A549 (cell line): ENCODE measurements at regions not wholly inside any gene's neighbourhood (a gene's known extent, or its start where the extent isn't known, plus 50 kb on each side); places are given as distances from the start of the nearest gene placed in this dataset.
A peak's percentile ranks its signal among the peaks of the same experiment; 100 is the strongest.

Source experiments
- ATAC-seq, 2 experiments: fragments of 200-7000 bp in 1 of 2; fragments of >200 bp in 1 of 2; cut with Nextera tagmentation in 1 of 2; cut with Tn5 transposase in 1 of 2; 3 replicates each; pipeline versions ENCODE4 v1.8.0 to v1.9.1; 2018 to 2020; ENCODE audit warnings: mild to moderate bottlenecking in 1 of 2, moderate library complexity in 1 of 2
- CTCF ChIA-PET: fragments of 300-600 bp; sonication (Branson Sonifier 250); formaldehyde crosslinking; extraction: SDS; loops from one replicate; lab custom pipeline; 2021; ENCODE audit warnings: antibody characterized with exemption, inconsistent platforms; lab: Yijun Ruan, JAX
- POLR2A ChIA-PET: fragments of 350-600 bp; formaldehyde crosslinking; extraction: SDS; loops from one replicate; lab custom pipeline; 2021; ENCODE audit warnings: antibody characterized with exemption, inconsistent platforms; lab: Yijun Ruan, JAX
- DNase-seq, 2 experiments: peaks; one replicate each; pipeline versions ENCODE4 v3.0.0 to v3.0.0-alpha.2; 2011 to 2016; ENCODE audit warnings: low read depth in 1 of 2, low spot score in 1 of 2
- FAIRE-seq: peaks from 2 replicates; lab custom pipeline; 2011; peaks lifted over from hg19 to GRCh38; lab: Jason Lieb, UNC
- H3K27ac ChIP-seq, 2 experiments: fragments of >200 bp; sonication (Bioruptor Twin); formaldehyde crosslinking; 3 replicates each; pipeline ENCODE4 v1.5.1; 2016 to 2017
- H3K4me1 ChIP-seq: fragments of >200 bp; sonication (Bioruptor Twin); formaldehyde crosslinking; 3 replicates; pipeline ENCODE4 v1.6.1; 2016
- H3K4me2 ChIP-seq: fragments of >200 bp; sonication (Bioruptor Twin); formaldehyde crosslinking; 3 replicates; pipeline ENCODE4 v1.6.1; 2016
- H3K4me3 ChIP-seq: fragments of >200 bp; sonication (Bioruptor Twin); formaldehyde crosslinking; 3 replicates; pipeline ENCODE4 v1.5.1; 2016
- H3K9me3 ChIP-seq: fragments of >200 bp; sonication (Bioruptor Twin); formaldehyde crosslinking; 3 replicates; pipeline ENCODE4 v1.6.1; 2016
- BCL3 ChIP-seq: fragments of >200 bp; sonication (Bioruptor Twin); formaldehyde crosslinking; IDR thresholded peaks from 3 replicates; pipeline ENCODE4 v1.6.1; 2016
- BHLHE40 ChIP-seq: IDR thresholded peaks from 2 replicates; pipeline ENCODE4 v1.6.1; 2012; ENCODE audit warnings: low read depth, low read length, inconsistent platforms
- CEBPB ChIP-seq, 2 experiments: fragments of >200 bp in 1 of 2; sonication (Bioruptor Twin) in 1 of 2; formaldehyde crosslinking in 1 of 2; IDR thresholded peaks; 2 replicates each; pipeline ENCODE4 v1.6.1; 2012 to 2016
- CHD2 ChIP-seq: fragments of 150-350 bp; IDR thresholded peaks from 2 replicates; pipeline ENCODE4 v1.6.1; 2014; ENCODE audit warnings: low read length; ENCODE audit not compliant: partially characterized antibody
- CTCF ChIP-seq: fragments of >200 bp; sonication (Bioruptor Twin); formaldehyde crosslinking; IDR thresholded peaks from 3 replicates; pipeline ENCODE4 v1.5.1; 2016
- EP300 ChIP-seq, 2 experiments: fragments of >200 bp; sonication (Bioruptor Twin); formaldehyde crosslinking; IDR thresholded peaks; 2 replicates in 1 of 2; 3 replicates in 1 of 2; pipeline ENCODE4 v1.6.1; 2016 to 2017
- HDAC2 ChIP-seq: fragments of 200-600 bp; sonication (generic); IDR thresholded peaks from 2 replicates; pipeline ENCODE4 v1.6.1; 2016
- KDM1A ChIP-seq: fragments of 200-600 bp; sonication (generic); IDR thresholded peaks from 2 replicates; pipeline ENCODE4 v1.6.1; 2016; ENCODE audit warnings: low read depth, mild to moderate bottlenecking
- MAZ ChIP-seq: fragments of 150-350 bp; IDR thresholded peaks from 2 replicates; pipeline ENCODE4 v1.6.1; 2014; ENCODE audit warnings: antibody characterized with exemption, low read depth, low read length, borderline replicate concordance
- NPAS2 ChIP-seq: fragments of 250-450 bp; sonication (Bioruptor Pico); IDR thresholded peaks from 2 replicates; pipeline ENCODE4 v1.8.0; 2022; ENCODE audit warnings: mild to moderate bottlenecking, moderate library complexity, borderline replicate concordance
- NR3C1 ChIP-seq: fragments of >200 bp; sonication (Bioruptor Twin); formaldehyde crosslinking; IDR thresholded peaks from 3 replicates; pipeline ENCODE4 v1.6.1; 2017
- PHF8 ChIP-seq: fragments of 200-600 bp; sonication (generic); IDR thresholded peaks from 2 replicates; pipeline ENCODE4 v1.6.1; 2016; ENCODE audit warnings: low read depth, mild to moderate bottlenecking, antibody characterized with exemption, moderate library complexity, borderline replicate concordance
- POLR2AphosphoS2 ChIP-seq: conservative IDR thresholded peaks from 2 replicates; pipeline ENCODE4 v1.6.1; 2012; ENCODE audit warnings: low read length, improper control_type of control experiment, inconsistent platforms
- RCOR1 ChIP-seq: fragments of 150-350 bp; IDR thresholded peaks from 2 replicates; pipeline ENCODE4 v1.6.1; 2014; ENCODE audit warnings: antibody characterized with exemption, low read length, low read depth
- RFX5 ChIP-seq: fragments of 450-650 bp; IDR thresholded peaks from 2 replicates; pipeline ENCODE4 v1.7.1; 2014; ENCODE audit warnings: antibody characterized with exemption, mild to moderate bottlenecking, moderate library complexity
- SMC3 ChIP-seq: fragments of >200 bp; sonication (Bioruptor Twin); formaldehyde crosslinking; IDR thresholded peaks from 3 replicates; pipeline ENCODE4 v1.6.1; 2018; ENCODE audit warnings: inconsistent platforms
- TFCP2L1 ChIP-seq: fragments of 250-450 bp; sonication (Bioruptor Pico); IDR thresholded peaks from 2 replicates; pipeline ENCODE4 v1.5.0; 2021; ENCODE audit warnings: mild to moderate bottlenecking
- TP53 ChIP-seq: fragments of 250-450 bp; sonication (Bioruptor Pico); IDR thresholded peaks from 2 replicates; pipeline ENCODE4 v1.5.0; 2021; ENCODE audit warnings: mild to moderate bottlenecking, moderate library complexity
- WGBS: methylation state at CpG from one replicate; pipeline ENCODE4 v1.1.6; 2017; ENCODE audit errors: missing lambda C conversion rate; 5-methylcytosine and 5-hydroxymethylcytosine counted together
- TF ChIP-seq, protein P1 (sequence below): fragments of 150-350 bp; IDR thresholded peaks from 2 replicates; pipeline ENCODE4 v1.6.1; 2014; ENCODE audit warnings: low read depth, mild to moderate bottlenecking, low read length

DNA sequence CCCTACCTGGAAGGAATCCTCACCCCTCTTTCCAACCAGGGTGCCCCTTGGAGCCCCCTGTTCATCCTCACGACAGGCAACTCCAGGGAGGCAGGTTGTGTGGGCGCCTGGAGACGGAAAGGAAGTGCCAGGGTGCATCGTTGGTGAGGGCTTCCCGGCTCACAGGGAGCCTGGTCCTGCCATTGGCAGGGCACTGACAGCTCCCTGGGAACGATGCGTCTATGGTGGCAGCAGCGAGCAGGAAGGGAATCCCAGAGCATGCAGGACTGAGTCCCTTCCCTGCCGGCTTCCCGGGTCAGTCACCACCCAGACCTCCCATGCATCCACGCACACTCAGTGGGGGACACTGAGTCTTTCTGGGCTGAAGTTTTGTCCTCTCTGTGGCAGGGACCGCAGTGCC, 117.6 kb downstream of the INHBB start:
- Histone ChIP-seq H3K4me2 (0 out of 3 replicates have a peak overlapping the region, but pooled peaks have one; percentile 13), H3K9me3 (no peaks in the 10 kb centered on the region; the same call in 2 of the 3 replicates), H3K27ac (peak overlapping the region; percentile 35 to 36; a peak in 3 of 6 replicates), H3K4me1 (peaks cover 20% of the 10 kb centered on the region), H3K4me3 (no peak overlapping the region)
- ATAC-seq = peak; percentile 78 to 82; a peak in 4 of 6 replicates
- FAIRE-seq = no peak
- WGBS = 51% methylated on average over 6 of the region's 12 CpGs
- POLR2A ChIA-PET = no interaction called here
- TF ChIP-seq BHLHE40 (no peak), RCOR1 (no peak), TFCP2L1 (CRISPR knock-in tag) (no peak), CEBPB (IDR thresholded peaks at IDR 0.05) (no peak), HDAC2 (no peak), KDM1A (no peak), NPAS2 (CRISPR knock-in tag) (no peak)
- TF ChIP-seq, protein P1, sequence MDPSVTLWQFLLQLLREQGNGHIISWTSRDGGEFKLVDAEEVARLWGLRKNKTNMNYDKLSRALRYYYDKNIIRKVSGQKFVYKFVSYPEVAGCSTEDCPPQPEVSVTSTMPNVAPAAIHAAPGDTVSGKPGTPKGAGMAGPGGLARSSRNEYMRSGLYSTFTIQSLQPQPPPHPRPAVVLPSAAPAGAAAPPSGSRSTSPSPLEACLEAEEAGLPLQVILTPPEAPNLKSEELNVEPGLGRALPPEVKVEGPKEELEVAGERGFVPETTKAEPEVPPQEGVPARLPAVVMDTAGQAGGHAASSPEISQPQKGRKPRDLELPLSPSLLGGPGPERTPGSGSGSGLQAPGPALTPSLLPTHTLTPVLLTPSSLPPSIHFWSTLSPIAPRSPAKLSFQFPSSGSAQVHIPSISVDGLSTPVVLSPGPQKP = no peak
- DNase-seq = no peak
- CTCF ChIA-PET = interaction anchor here (0.6 to 1.9 kb wide), 3 partner anchors 11 to 120 kb away, joined by 3 to 5 read pairs (median 3); no protein-coding TSS in a partner anchor

GRCh38 chr2:120463996-120464395, 118.1 kb downstream of the INHBB start:
- 18% methylated on average over 1 of the region's 1 CpG for WGBS
- DNase-seq (no peak), FAIRE-seq (no peak), ATAC-seq (no peak)
- H3K4me3 ChIP-seq = no peak overlapping the region
- peaks cover 25% of the 10 kb centered on the region for H3K4me1 ChIP-seq
- ChIA-PET CTCF (interaction anchor here (1.0 to 1.9 kb wide), 3 partner anchors 12 to 121 kb away, joined by 3 to 5 read pairs (median 5); no protein-coding TSS in a partner anchor), POLR2A (no interaction called here)
- peak overlapping the region; percentile 35 to 36; a peak in 3 of 6 replicates for H3K27ac ChIP-seq
- TF ChIP-seq NPAS2 (CRISPR knock-in tag) (no peak), RCOR1 (no peak), TP53 (no peak), BCL3 (no peak), SMC3 (no peak), NR3C1 (no peak), PHF8 (no peak), POLR2AphosphoS2 (no peak), EP300 (IDR thresholded peaks at IDR 0.05) (no peak), CHD2 (no peak)
- H3K4me2 ChIP-seq = 0 out of 3 replicates have a peak overlapping the region, but pooled peaks have one; percentile 13
- H3K9me3 ChIP-seq = no peaks in the 10 kb centered on the region; the same call in 2 of the 3 replicates

DNA sequence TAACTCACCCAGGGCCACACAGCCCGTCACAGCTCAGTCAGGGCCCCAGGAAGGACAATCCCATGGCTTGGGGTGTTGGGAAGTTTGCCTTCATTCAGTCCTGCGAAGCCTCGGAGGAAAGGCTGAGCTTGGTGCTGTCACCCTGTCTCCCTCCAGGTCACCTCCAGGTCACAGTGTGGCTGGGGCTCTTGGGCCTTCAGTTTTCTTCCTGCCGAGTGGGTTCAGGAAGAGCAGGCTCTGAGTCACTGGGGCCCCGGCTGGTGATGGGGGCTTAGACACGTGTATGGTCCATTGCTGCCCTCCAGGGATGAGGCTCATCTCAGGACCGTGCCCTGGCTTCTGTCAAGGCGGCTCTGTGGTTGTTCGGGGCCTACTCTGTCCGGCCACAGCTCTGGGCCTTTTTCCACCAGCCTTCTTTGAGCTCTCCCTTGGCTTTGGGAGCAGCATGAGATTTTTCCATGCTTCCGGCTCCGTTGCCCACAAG, 118.6 kb downstream of the INHBB start:
- Histone ChIP-seq H3K4me3 (no peak overlapping the region), H3K27ac (peak overlapping the region; percentile 35 to 36; a peak in 4 of 6 replicates), H3K4me2 (no peak overlapping the region), H3K4me1 (peaks cover 30% of the 10 kb centered on the region), H3K9me3 (no peaks in the 10 kb centered on the region)
- no peak for TF ChIP-seq CTCF
- no peak for TF ChIP-seq MAZ
- no peak for TF ChIP-seq RFX5
- TF ChIP-seq TFCP2L1 (CRISPR knock-in tag) = no peak
- no peak for TF ChIP-seq BCL3
- DNase-seq (no peak), ATAC-seq (no peak), FAIRE-seq (no peak)
- POLR2A ChIA-PET = no interaction called here
- WGBS = 80% methylated on average over 12 of the region's 12 CpGs
- CTCF ChIA-PET = interaction anchor here (1.0 to 1.1 kb wide), 2 partner anchors 11 to 121 kb away, joined by 3 to 5 read pairs; no protein-coding TSS in a partner anchor
